Stimulated activated CD8-positive, alpha-beta memory T cell treated with anti-CD3 and anti-CD28 coated beads, Interleukin-4, amount 100 ng/mL, for 1 hour (primary cell): ENCODE measurements at regions not wholly inside any gene's neighbourhood (a gene's known extent, or its start where the extent isn't known, plus 50 kb on each side); places are given as distances from the start of the nearest gene placed in this dataset.

ENCODE experiments used
- DNase-seq, 2 donors: peaks; one replicate each; pipeline ENCODE4 v3.0.0-alpha.2; 2020; ENCODE audit warnings: low read depth in 2 of 2, low spot score in 1 of 2

- no peak for DNase-seq
Measured at GRCh38 chr1:34693081-34693480, 61.8 kb upstream of the GJB5 start.

DNA sequence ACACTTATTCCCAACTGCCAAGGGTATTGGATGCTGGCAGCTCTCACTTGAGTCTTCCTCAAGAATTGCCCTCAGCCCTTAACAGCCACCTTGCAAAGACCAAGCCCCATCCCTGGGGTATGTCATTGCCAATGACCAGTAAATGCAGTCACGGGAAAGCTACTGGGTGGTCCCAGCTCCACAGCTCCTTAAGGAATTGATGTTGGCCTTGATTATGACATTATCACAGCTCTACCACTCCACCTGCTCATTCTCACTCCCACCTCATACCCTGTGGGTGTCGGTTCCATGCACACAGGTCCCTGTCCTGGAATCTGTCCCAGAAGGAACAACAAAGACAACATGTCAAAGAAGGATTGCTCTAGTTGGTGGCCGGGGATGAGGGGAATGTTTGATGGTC lies 60.5 kb upstream of the GJB5 start:
- DNase-seq = no peak

GRCh38 chr1:34695580-34695979 lies 59.3 kb upstream of the GJB5 start:
- DNase-seq = no peak

DNA sequence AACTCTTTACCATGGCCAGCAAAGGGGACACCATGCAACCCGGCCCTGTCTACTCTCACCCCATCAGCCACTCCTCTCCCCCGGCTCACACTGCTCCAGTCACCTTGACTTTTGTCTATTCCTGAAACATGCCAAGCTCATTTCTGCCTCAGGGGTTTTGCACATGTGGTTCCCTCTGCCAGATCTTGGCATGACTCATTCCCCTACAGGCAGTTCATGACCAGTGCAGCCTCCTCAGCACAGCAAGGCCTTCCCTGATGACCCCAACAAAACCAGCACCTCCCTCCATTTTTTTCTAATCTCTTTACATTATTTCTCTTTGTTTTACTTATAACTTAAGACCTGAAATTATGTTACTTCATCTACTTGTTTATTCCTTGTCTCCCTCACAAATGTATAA lies 58.6 kb upstream of the GJB5 start:
- DNase-seq = no peak

GRCh38 chr1:34696981-34697380 lies 57.9 kb upstream of the GJB5 start:
- no peak for DNase-seq

DNA sequence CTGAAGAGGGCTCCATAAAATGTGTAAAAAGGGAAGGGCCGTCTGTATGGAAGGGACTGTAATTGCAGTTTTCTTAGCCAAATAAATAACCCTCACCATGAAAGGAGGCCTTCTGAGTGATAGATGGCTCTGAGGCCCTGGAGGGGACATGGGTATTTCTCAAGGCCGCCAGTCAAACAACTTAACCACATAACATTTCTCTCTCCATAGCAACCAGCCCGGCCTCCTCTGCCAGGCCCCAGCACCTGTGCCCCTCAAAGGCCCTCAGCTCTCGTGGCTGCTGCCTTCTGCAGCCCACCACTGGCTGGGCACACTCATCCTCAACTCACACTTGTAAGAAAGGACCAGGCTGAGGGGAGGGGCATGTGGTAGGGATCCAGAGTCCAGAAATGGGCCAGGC lies 57.0 kb upstream of the GJB5 start:
- no peak for DNase-seq

DNA sequence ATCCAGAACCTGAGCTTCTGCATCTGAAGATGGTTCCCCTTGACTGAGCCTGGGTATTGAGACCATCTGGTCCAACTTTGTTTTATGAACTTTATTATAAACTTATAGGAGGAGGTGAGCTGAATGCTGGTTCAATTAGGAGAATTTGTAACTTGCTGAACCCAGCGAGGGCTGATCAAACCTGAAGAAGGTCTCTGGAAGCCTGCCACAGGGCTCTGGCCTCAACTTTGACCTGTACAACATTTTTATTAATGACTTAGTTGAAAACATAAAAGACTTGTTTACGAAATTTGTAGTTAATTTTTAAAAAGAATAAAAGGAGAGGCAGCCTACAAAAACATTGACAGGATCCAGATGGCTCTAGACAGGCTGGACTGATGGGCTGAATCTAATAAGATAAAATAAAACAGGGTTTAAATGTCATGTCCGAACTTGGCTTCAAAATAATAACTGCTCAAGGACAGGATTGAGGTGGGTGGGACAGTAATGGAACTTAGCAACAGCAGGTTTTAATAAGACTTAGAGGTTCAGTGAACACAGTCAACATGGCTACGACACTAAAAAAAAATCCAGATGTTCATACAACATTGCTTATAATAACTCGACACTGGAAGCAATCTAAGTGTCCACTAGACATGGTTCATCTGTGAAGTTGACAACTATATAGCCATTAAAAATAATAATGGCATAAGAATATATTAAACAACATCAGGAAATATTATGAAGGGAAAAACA lies 53.4 kb upstream of the GJB5 start:
- DNase-seq = no peak
